Body of pancreas (tissue), 4 donors: ENCODE measurements at regions not wholly inside any gene's neighbourhood (a gene's known extent, or its start where the extent isn't known, plus 50 kb on each side); places are given as distances from the start of the nearest gene placed in this dataset.

Experiments
- ATAC-seq: fragments of 150-250 bp; one replicate; pipeline ENCODE4 v1.9.1; 2016
- DNase-seq, 4 donors: peaks; one replicate each; pipeline ENCODE4 v3.0.0-alpha.2; 2019
- H3K27ac ChIP-seq, 4 donors: fragments of 200-600 bp; sonication (generic); 1 replicate in 3 of 4; 2 replicates in 1 of 4; pipeline versions ENCODE4 v1.5.1 to v1.6.1; 2016 to 2019; ENCODE audit warnings: mild to moderate bottlenecking in 1 of 4, mixed read lengths in 1 of 4, moderate library complexity in 1 of 4
- H3K27me3 ChIP-seq, 2 donors: fragments of 200-600 bp; sonication (generic); one replicate each; pipeline ENCODE4 v1.6.0; 2016; ENCODE audit warnings: mild to moderate bottlenecking in 1 of 2
- H3K36me3 ChIP-seq, 2 donors: fragments of 200-600 bp; sonication (generic); replicated peaks in 1 of 2; 2 replicates each; pipeline ENCODE4 v1.5.1; 2016; ENCODE audit warnings: low read depth in 2 of 2; ENCODE audit not compliant: insufficient read depth in 1 of 2
- H3K4me1 ChIP-seq: fragments of 200-600 bp; sonication (generic); one replicate; pipeline ENCODE4 v1.6.0; 2016
- H3K4me3 ChIP-seq, 2 donors: fragments of 200-600 bp; sonication (generic); 1 replicate in 1 of 2; 2 replicates in 1 of 2; pipeline ENCODE4 v1.5.1; 2016 to 2019
- H3K9me3 ChIP-seq, 3 donors: fragments of 200-600 bp; sonication (generic); 1 replicate in 2 of 3; 2 replicates in 1 of 3; pipeline ENCODE4 v1.5.1; 2016
- POLR2A ChIP-seq, 3 donors: fragments of 450-650 bp; IDR thresholded peaks; one replicate each; pipeline ENCODE4 v1.6.1; 2016; ENCODE audit warnings: antibody characterized with exemption in 3 of 3, mild to moderate bottlenecking in 2 of 3
- WGBS, 2 donors: methylation state at CpG; one replicate each; pipeline ENCODE4 v1.1.5; 2017; 5-methylcytosine and 5-hydroxymethylcytosine counted together
- intact Hi-C: fragments of 100-400 bp; cut with DNase I; formaldehyde crosslinking; loops from one replicate; pipeline ENCODE4 v1.15.1; 2023
- TF ChIP-seq, protein P1 (sequence below), 7 experiments: fragments of 450-650 bp in 4 of 7; fragments of 200-600 bp in 3 of 7; sonication (generic) in 3 of 7; IDR thresholded peaks; one replicate each; pipeline ENCODE4 v1.5.1; 2016 to 2019; ENCODE audit warnings: antibody characterized with exemption in 7 of 7

GRCh38 chr11:95345651-95346050 is 114.6 kb upstream of the SESN3 start:
- Histone ChIP-seq H3K4me1 (no peaks in the 10 kb centered on the region), H3K36me3 (no peaks in the 10 kb centered on the region), H3K27me3 (no peaks in the 10 kb centered on the region), H3K27ac (no peak overlapping the region), H3K4me3 (no peak overlapping the region), H3K9me3 (no peaks in the 10 kb centered on the region)
- intact Hi-C loops = no loop called here
- DNase-seq = no peak
- ATAC-seq = no peak
- no peak for TF ChIP-seq POLR2A (IDR thresholded peaks at IDR 0.05)
- TF ChIP-seq, protein P1, sequence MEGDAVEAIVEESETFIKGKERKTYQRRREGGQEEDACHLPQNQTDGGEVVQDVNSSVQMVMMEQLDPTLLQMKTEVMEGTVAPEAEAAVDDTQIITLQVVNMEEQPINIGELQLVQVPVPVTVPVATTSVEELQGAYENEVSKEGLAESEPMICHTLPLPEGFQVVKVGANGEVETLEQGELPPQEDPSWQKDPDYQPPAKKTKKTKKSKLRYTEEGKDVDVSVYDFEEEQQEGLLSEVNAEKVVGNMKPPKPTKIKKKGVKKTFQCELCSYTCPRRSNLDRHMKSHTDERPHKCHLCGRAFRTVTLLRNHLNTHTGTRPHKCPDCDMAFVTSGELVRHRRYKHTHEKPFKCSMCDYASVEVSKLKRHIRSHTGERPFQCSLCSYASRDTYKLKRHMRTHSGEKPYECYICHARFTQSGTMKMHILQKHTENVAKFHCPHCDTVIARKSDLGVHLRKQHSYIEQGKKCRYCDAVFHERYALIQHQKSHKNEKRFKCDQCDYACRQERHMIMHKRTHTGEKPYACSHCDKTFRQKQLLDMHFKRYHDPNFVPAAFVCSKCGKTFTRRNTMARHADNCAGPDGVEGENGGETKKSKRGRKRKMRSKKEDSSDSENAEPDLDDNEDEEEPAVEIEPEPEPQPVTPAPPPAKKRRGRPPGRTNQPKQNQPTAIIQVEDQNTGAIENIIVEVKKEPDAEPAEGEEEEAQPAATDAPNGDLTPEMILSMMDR (IDR thresholded peaks at IDR 0.05) = no peak

DNA sequence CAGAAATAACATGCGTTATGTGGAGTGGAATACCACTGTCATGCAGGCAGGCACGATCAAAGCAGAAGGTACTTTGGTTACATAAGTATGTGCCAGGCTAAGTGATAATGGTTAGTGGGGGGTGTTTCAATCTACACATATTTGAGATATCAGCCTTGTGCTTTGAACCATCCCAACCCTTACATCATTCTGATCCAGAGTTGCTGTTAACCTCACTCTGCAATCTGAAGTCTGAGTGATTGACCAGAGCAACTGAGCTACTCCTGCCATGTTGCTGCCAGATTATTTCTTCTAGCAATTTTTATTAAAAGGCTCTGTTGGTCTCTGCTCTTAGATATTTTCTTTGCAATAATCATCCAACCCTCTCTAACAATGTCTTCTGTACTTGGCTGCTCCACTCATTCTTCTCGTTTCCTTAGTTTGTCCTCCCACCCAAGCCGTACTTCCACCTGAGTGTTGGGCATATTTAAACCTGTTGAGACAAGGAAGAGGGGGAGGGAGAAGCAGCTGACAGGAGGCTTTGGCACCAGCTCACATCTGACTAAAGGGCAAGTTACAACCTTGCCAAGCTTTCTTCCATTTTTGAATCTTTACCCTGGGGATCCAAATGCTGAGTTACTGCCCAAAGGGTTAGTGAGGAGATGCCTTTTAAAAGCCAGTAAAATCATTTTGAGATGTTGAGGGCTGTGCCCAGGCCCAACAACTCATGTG is 114.1 kb upstream of the SESN3 start:
- TF ChIP-seq, protein P1 (IDR thresholded peaks at IDR 0.05) = no peak
- no peak for TF ChIP-seq POLR2A (IDR thresholded peaks at IDR 0.05)
- no peaks in the 10 kb centered on the region for H3K9me3 ChIP-seq
- no peak overlapping the region for H3K27ac ChIP-seq
- H3K4me3 ChIP-seq = no peak overlapping the region
- WGBS, 2 donors = 79 to 87% methylated on average over 4 of the region's 4 CpGs
- H3K27me3 ChIP-seq = no peaks in the 10 kb centered on the region
- no peak for DNase-seq
- intact Hi-C loops = no loop called here
- no peaks in the 10 kb centered on the region for H3K36me3 ChIP-seq
- no peak for ATAC-seq
- no peaks in the 10 kb centered on the region for H3K4me1 ChIP-seq

GRCh38 chr11:95341221-95341620 is 110.2 kb upstream of the SESN3 start:
- H3K36me3 ChIP-seq = no peaks in the 10 kb centered on the region
- intact Hi-C loops = no loop called here
- WGBS, 2 donors = 85 to 93% methylated on average over 10 of the region's 10 CpGs
- H3K27ac ChIP-seq = no peak overlapping the region
- H3K9me3 ChIP-seq = no peaks in the 10 kb centered on the region
- H3K27me3 ChIP-seq = no peaks in the 10 kb centered on the region
- peaks cover 19% of the 10 kb centered on the region for H3K4me1 ChIP-seq
- no peak for DNase-seq
- no peak overlapping the region for H3K4me3 ChIP-seq
- no peak for TF ChIP-seq POLR2A (IDR thresholded peaks at IDR 0.05)
- TF ChIP-seq, protein P1 (IDR thresholded peaks at IDR 0.05) = no peak
- no peak for ATAC-seq

DNA sequence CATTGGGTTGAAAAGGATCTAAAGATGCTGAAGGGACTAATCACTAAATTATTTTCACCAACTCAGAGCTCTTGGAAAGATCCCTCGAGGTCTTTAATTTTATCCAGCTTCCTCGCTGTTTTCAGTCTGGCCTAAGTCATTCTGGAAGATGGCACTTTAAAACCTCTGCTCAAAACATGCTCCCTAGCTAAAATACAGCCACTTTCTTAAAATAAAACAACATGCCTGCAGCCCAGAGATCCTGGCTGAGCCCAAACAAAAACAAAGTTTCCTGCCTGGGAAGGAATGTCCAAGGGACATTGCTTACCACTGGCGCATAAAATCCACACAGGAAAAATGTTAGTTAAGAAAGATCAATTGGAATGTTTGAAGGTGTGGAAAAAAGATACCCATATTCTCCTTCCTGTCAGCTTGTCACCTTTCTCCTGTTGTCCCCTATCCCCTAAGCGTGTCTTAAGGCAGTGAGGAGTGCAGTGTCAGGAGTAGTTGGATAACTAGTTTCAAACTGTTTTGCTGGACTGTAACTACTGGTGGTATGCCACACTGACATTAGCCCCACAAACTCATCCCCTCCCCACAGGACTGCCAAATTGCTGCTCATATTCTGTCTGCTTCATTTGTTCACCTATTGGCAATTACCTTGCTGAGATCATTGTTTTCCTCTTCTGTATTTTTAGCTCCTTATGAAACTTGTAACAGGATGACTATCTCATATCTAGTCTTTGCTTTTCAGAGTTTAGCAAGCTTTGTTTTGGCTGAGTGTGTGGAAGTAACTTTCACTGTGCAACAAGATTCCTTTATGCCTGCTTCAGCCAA is 108.3 kb upstream of the SESN3 start:
- no peak for ATAC-seq
- Histone ChIP-seq H3K4me3 (no peak overlapping the region), H3K27ac (peak overlapping the region in 2 of 4 donors; percentile 45 to 60), H3K36me3 (no peaks in the 10 kb centered on the region), H3K4me1 (peaks cover 19% of the 10 kb centered on the region), H3K9me3 (no peaks in the 10 kb centered on the region), H3K27me3 (no peaks in the 10 kb centered on the region)
- TF ChIP-seq, protein P1 (IDR thresholded peaks at IDR 0.05) = no peak
- TF ChIP-seq POLR2A (IDR thresholded peaks at IDR 0.05) = no peak
- intact Hi-C loops = no loop called here
- 74 to 84% methylated on average over 4 of the region's 4 CpGs for WGBS, 2 donors
- DNase-seq = no peak
